Caco-2 (cell line): ENCODE measurements at regions not wholly inside any gene's neighbourhood (a gene's known extent, or its start where the extent isn't known, plus 50 kb on each side); places are given as distances from the start of the nearest gene placed in this dataset.

Source experiments
- BruUV-seq: library from RNA; stranded (reverse); fragments of 400-500 nt; replicated peaks from 2 replicates; lab custom pipeline; 2021; lab: Mats Ljungman, UMichigan
- CTCF ChIA-PET: fragments of 300-600 bp; sonication (Branson Sonifier 250); formaldehyde crosslinking; loops from one replicate; lab custom pipeline; 2022; ENCODE audit warnings: antibody characterized with exemption; lab: Charles Lee
- POLR2A ChIA-PET: fragments of 300-600 bp; sonication (Branson Sonifier 250); formaldehyde crosslinking; loops from one replicate; lab custom pipeline; 2022; ENCODE audit warnings: antibody characterized with exemption; lab: Charles Lee
- DNase-seq, 2 experiments: peaks; one replicate each; pipeline versions ENCODE4 v3.0.0 to v3.0.0-alpha.2; 2020 to 2022
- H3K27me3 ChIP-seq: replicated peaks from 2 replicates; pipeline ENCODE4 v1.6.0; 2011; ENCODE audit warnings: low read length; ENCODE audit not compliant: control insufficient read depth, insufficient read depth
- H3K36me3 ChIP-seq: 2 replicates; pipeline ENCODE4 v1.5.1; 2011; ENCODE audit warnings: low read length; ENCODE audit not compliant: control insufficient read depth, insufficient read depth
- H3K4me1 ChIP-seq: fragments of 250-450 bp; sonication (Bioruptor Pico); 2 replicates; pipeline ENCODE4 v1.5.1; 2020; ENCODE audit warnings: mild to moderate bottlenecking
- H3K4me3 ChIP-seq: 2 replicates; pipeline ENCODE4 v1.5.1; 2011; ENCODE audit warnings: low read depth, mild to moderate bottlenecking, control low read depth, low read length
- H3K9me3 ChIP-seq: fragments of 250-450 bp; sonication (Bioruptor Pico); 2 replicates; pipeline ENCODE4 v1.5.1; 2020; ENCODE audit warnings: mild to moderate bottlenecking, moderate library complexity
- H3K27ac Mint-ChIP-seq: one replicate; pipeline ENCODE4 v1.8.0; 2022; ENCODE audit warnings: mixed read lengths; ENCODE audit not compliant: unreplicated experiment
- H3K27me3 Mint-ChIP-seq: one replicate; pipeline ENCODE4 v1.8.0; 2022; ENCODE audit warnings: mixed read lengths; ENCODE audit not compliant: insufficient read depth, unreplicated experiment
- H3K36me3 Mint-ChIP-seq: one replicate; pipeline ENCODE4 v1.8.0; 2022; ENCODE audit warnings: mild to moderate bottlenecking, mixed read lengths; ENCODE audit not compliant: insufficient read depth, unreplicated experiment
- H3K4me1 Mint-ChIP-seq: one replicate; pipeline ENCODE4 v1.8.0; 2022; ENCODE audit warnings: low read depth, mixed read lengths; ENCODE audit not compliant: unreplicated experiment
- H3K4me3 Mint-ChIP-seq: one replicate; pipeline ENCODE4 v1.8.0; 2022; ENCODE audit warnings: mild to moderate bottlenecking, moderate library complexity, mixed read lengths; ENCODE audit not compliant: unreplicated experiment
- H3K9me3 Mint-ChIP-seq: one replicate; pipeline ENCODE4 v1.8.0; 2022; ENCODE audit warnings: mixed read lengths; ENCODE audit not compliant: unreplicated experiment
- CTCF ChIP-seq, 2 experiments: fragments of 200-600 bp in 1 of 2; IDR thresholded peaks; 1 replicate in 1 of 2; 2 replicates in 1 of 2; pipeline versions ENCODE4 v1.5.1 to v1.8.0; 2011 to 2022; ENCODE audit warnings: antibody characterized with exemption in 1 of 2, control low read depth in 1 of 2, inconsistent platforms in 1 of 2, low read depth in 1 of 2, low read length in 1 of 2, mild to moderate bottlenecking in 1 of 2, moderate library complexity in 1 of 2; ENCODE audit not compliant: insufficient read depth in 1 of 2, severe bottlenecking in 1 of 2, unreplicated experiment in 1 of 2
- intact Hi-C: fragments of 100-400 bp; cut with micrococcal nuclease; formaldehyde crosslinking; loops from one replicate; pipeline ENCODE4 v1.10.0; 2022; ENCODE audit not compliant: unreplicated experiment

- no peaks in the 10 kb centered on the region for H3K36me3 ChIP-seq
- H3K4me1 Mint-ChIP-seq, result peaks cover 6% of the 10 kb centered on the region
- no peak for TF ChIP-seq CTCF (IDR thresholded peaks at IDR 0.05; ENCODE audit: insufficient read depth in 1 of 2, low read depth in 1 of 2, low read length in 1 of 2, severe bottlenecking in 1 of 2, unreplicated experiment in 1 of 2)
- no peak overlapping the region for H3K4me3 Mint-ChIP-seq
- DNase-seq, result no peak
- no peak overlapping the region for H3K4me3 ChIP-seq
- no peaks in the 10 kb centered on the region for H3K27me3 ChIP-seq
- POLR2A ChIA-PET, result no interaction called here
- H3K9me3 ChIP-seq, result no peaks in the 10 kb centered on the region
- no TSS peak for BruUV-seq
- H3K4me1 ChIP-seq, result no peaks in the 10 kb centered on the region
- peak overlapping the region; percentile 33 for H3K27ac Mint-ChIP-seq
- intact Hi-C loops, result no loop called here
- H3K27me3 Mint-ChIP-seq, result peaks cover 4% of the 10 kb centered on the region
- CTCF ChIA-PET, result no interaction called here
- H3K9me3 Mint-ChIP-seq, result peaks cover 10% of the 10 kb centered on the region
- no peaks in the 10 kb centered on the region for H3K36me3 Mint-ChIP-seq
These were observed 680.0 kb downstream of the EPHA4 start for GRCh38 chr2:220892018-220892634.

GRCh38 chr2:220893411-220893810 lies 678.7 kb downstream of the EPHA4 start:
- no peak overlapping the region for H3K27ac Mint-ChIP-seq
- no peaks in the 10 kb centered on the region for H3K36me3 Mint-ChIP-seq
- peaks cover 4% of the 10 kb centered on the region for H3K27me3 Mint-ChIP-seq
- Histone ChIP-seq H3K36me3 (no peaks in the 10 kb centered on the region), H3K4me3 (no peak overlapping the region), H3K4me1 (no peaks in the 10 kb centered on the region), H3K9me3 (no peaks in the 10 kb centered on the region), H3K27me3 (no peaks in the 10 kb centered on the region)
- BruUV-seq, result no TSS peak
- H3K4me3 Mint-ChIP-seq, result no peak overlapping the region
- intact Hi-C loops, result no loop called here
- no peak for DNase-seq
- peaks cover 6% of the 10 kb centered on the region for H3K4me1 Mint-ChIP-seq
- CTCF ChIA-PET, result interaction anchor here (0.5 kb wide), 1 partner anchor 1149 kb away, joined by 4 read pairs; no protein-coding TSS in a partner anchor
- peaks cover 10% of the 10 kb centered on the region for H3K9me3 Mint-ChIP-seq
- POLR2A ChIA-PET, result no interaction called here
- TF ChIP-seq CTCF (IDR thresholded peaks at IDR 0.05; ENCODE audit: insufficient read depth in 1 of 2, low read depth in 1 of 2, low read length in 1 of 2, severe bottlenecking in 1 of 2, unreplicated experiment in 1 of 2), result no peak

GRCh38 chr2:220894069-220894468 lies 678.0 kb downstream of the EPHA4 start:
- H3K9me3 Mint-ChIP-seq, result peaks cover 10% of the 10 kb centered on the region
- ChIA-PET CTCF (no interaction called here), POLR2A (no interaction called here)
- Histone ChIP-seq H3K4me3 (no peak overlapping the region), H3K27me3 (no peaks in the 10 kb centered on the region), H3K9me3 (no peaks in the 10 kb centered on the region), H3K4me1 (no peaks in the 10 kb centered on the region), H3K36me3 (no peaks in the 10 kb centered on the region)
- no peak overlapping the region for H3K27ac Mint-ChIP-seq
- no peak for TF ChIP-seq CTCF (IDR thresholded peaks at IDR 0.05; ENCODE audit: insufficient read depth in 1 of 2, low read depth in 1 of 2, low read length in 1 of 2, severe bottlenecking in 1 of 2, unreplicated experiment in 1 of 2)
- intact Hi-C loops, result no loop called here
- no peaks in the 10 kb centered on the region for H3K36me3 Mint-ChIP-seq
- DNase-seq, result no peak
- no TSS peak for BruUV-seq
- H3K4me1 Mint-ChIP-seq, result peaks cover 6% of the 10 kb centered on the region
- H3K4me3 Mint-ChIP-seq, result no peak overlapping the region
- peaks cover 4% of the 10 kb centered on the region for H3K27me3 Mint-ChIP-seq
